ENCODE measurements at regions not wholly inside any gene's neighbourhood (a gene's known extent, or its start where the extent isn't known, plus 50 kb on each side); places are given as distances from the start of the nearest gene placed in this dataset.

DNA sequence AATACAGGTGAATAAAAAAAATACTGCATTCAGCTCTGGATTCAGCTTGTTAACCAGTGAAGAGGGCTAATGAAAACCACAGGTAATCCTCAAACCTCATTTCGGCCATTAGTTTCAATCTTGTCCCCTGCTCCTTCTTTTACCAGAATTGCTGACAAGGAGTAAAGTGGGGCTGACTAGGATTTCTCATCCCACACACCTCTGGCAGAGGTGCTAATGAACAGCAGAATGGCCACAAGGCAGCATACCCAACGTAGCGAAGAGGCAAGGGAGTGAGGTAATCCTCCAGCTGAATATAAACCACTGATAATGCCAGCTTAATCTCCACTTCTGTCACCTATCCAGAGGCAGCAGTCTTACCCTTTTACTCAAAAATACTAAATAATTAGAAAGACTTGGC lies 248.8 kb upstream of the CDIN1 start:
- Histone ChIP-seq H3K27ac (ENCODE audit: low read depth) (no peak overlapping the region), H3K4me1 (ENCODE audit: insufficient read depth) (no peaks in the 10 kb centered on the region), H3K4me3 (ENCODE audit: low read depth, low read length) (no peak overlapping the region), H3K36me3 (ENCODE audit: insufficient read depth) (no peaks in the 10 kb centered on the region)
- 70% methylated on average over 3 of the region's 3 CpGs for WGBS
- DNase-seq (ENCODE audit: extremely low spot score): no peak

DNA sequence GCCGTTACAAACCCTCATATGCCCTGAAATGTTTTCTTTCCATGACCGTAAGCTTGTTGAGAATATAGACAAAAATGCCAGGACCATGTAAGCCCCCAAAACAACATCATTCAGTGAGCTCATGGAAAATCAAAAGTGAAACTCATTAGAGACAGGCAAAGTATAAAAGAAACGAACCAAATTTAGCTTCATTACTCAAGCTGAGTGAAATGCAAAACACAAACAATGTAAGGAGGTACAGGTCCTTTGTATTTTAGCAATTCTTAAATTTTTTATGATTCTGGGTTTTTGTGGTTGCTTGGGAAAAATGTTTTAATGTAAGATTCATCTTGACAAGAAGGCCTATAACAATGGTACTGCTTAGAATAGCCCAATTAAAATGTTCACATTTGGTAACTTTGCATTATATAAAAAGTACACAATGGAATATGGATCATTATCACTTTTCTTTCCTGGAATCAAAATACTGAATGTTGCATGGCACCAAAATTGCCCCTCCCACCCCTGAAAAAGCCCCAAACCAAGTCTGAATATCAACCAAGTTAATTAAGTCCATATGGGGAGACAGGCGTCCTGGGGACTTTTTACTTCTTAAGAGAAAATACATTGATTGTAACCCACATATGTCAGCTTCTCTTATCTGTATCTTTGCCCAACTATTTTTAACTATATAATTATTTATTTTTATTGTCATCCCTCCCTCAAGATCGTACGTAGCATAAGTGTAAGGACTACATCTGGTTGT lies 247.7 kb upstream of the CDIN1 start:
- no peaks in the 10 kb centered on the region for H3K36me3 ChIP-seq (ENCODE audit: insufficient read depth)
- DNase-seq (ENCODE audit: extremely low spot score): no peak
- H3K4me3 ChIP-seq (ENCODE audit: low read depth, low read length): peak overlapping the region; percentile 21
- H3K27ac ChIP-seq (ENCODE audit: low read depth): no peak overlapping the region
- H3K4me1 ChIP-seq (ENCODE audit: insufficient read depth): no peaks in the 10 kb centered on the region
- 67% methylated on average over 6 of the region's 6 CpGs for WGBS

DNA sequence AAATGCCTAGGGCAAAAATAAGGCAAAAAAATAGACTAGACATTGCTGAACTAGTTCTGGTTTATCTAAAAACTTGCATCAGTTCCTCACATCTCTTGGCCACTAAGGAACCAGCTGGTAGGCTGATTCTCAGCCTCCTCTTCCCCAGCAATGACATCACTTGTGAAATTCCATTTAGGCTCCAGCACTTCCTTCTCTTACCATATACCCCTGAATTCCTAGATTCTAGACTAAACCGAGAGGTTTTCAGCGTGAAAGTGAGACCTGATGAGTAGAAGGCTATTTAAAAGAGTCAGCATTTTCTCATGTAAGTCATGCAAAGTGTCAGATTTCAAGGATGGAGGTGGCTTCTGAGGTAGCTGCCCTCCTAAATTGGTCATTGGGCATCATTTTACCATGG lies 247.1 kb upstream of the CDIN1 start:
- WGBS: 96% methylated on average over 2 of the region's 2 CpGs
- H3K4me1 ChIP-seq (ENCODE audit: insufficient read depth): no peaks in the 10 kb centered on the region
- no peak for DNase-seq (ENCODE audit: extremely low spot score)

GRCh38 chr15:36332896-36333295 lies 246.5 kb upstream of the CDIN1 start:
- Histone ChIP-seq H3K4me3 (ENCODE audit: low read depth, low read length) (no peak overlapping the region), H3K4me1 (ENCODE audit: insufficient read depth) (no peaks in the 10 kb centered on the region), H3K27ac (ENCODE audit: low read depth) (no peak overlapping the region), H3K36me3 (ENCODE audit: insufficient read depth) (no peaks in the 10 kb centered on the region)
- no peak for DNase-seq (ENCODE audit: extremely low spot score)
- WGBS: 96% methylated on average over 2 of the region's 2 CpGs

More for the DNA sequence above, 247.1 kb upstream of the CDIN1 start:
- Histone ChIP-seq H3K4me3 (ENCODE audit: low read depth, low read length) (no peak overlapping the region), H3K36me3 (ENCODE audit: insufficient read depth) (no peaks in the 10 kb centered on the region), H3K27ac (ENCODE audit: low read depth) (no peak overlapping the region)

GRCh38 chr15:36334059-36334458 lies 245.4 kb upstream of the CDIN1 start:
- 27% methylated on average over 3 of the region's 3 CpGs for WGBS
- Histone ChIP-seq H3K4me1 (ENCODE audit: insufficient read depth) (no peaks in the 10 kb centered on the region), H3K4me3 (ENCODE audit: low read depth, low read length) (no peak overlapping the region), H3K36me3 (ENCODE audit: insufficient read depth) (no peaks in the 10 kb centered on the region), H3K27ac (ENCODE audit: low read depth) (no peak overlapping the region)
- DNase-seq (ENCODE audit: extremely low spot score): no peak

GRCh38 chr15:36335224-36335623 lies 244.2 kb upstream of the CDIN1 start:
- H3K4me1 ChIP-seq (ENCODE audit: insufficient read depth): no peaks in the 10 kb centered on the region
- no peak for DNase-seq (ENCODE audit: extremely low spot score)
- H3K27ac ChIP-seq (ENCODE audit: low read depth): no peak overlapping the region
- H3K36me3 ChIP-seq (ENCODE audit: insufficient read depth): no peaks in the 10 kb centered on the region
- no peak overlapping the region for H3K4me3 ChIP-seq (ENCODE audit: low read depth, low read length)
- WGBS: 92% methylated on average over 2 of the region's 2 CpGs

DNA sequence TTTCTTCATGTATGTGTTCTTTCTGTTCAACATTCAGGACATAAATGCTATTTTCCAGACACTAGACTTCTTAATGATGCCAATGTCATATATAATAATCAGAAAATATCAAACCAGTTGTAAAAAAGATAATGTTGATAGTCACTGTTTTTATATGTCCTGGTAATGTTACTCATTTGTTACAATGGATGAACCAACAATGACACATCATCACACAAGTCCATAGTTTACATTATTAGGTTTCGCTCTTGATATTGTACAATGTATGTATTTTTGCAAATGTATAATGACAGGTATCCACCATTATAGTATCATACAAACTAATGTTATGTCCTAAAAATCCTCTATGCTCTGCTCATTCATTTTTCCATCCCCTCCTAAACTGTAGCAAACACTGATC lies 243.8 kb upstream of the CDIN1 start:
- H3K27ac ChIP-seq (ENCODE audit: low read depth): no peak overlapping the region
- H3K4me3 ChIP-seq (ENCODE audit: low read depth, low read length): no peak overlapping the region
- no peaks in the 10 kb centered on the region for H3K4me1 ChIP-seq (ENCODE audit: insufficient read depth)
- 99% methylated on average over 1 of the region's 1 CpG for WGBS
- no peaks in the 10 kb centered on the region for H3K36me3 ChIP-seq (ENCODE audit: insufficient read depth)
- no peak for DNase-seq (ENCODE audit: extremely low spot score)

DNA sequence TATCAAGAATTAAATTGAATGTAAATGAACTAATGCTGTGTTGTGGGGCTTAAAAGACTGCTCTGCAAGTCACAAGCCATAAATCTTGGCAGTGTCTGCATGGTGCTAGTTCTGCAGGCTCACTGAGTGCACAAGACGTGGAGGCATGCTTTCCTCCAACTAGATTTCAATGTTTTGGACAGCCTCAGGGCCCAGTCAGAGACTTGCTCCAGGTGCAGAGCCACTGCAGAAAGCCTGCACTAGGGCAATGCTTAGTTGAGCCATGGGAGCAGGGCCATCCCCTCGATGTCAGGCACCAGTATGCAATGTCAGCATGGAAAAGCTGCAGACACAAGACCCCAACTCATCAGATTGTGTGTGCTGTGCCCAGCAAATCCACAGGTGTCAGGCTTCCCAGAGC lies 234.5 kb upstream of the CDIN1 start:
- no peak for DNase-seq (ENCODE audit: extremely low spot score)
- Histone ChIP-seq H3K27ac (ENCODE audit: low read depth) (no peak overlapping the region), H3K4me3 (ENCODE audit: low read depth, low read length) (no peak overlapping the region), H3K36me3 (ENCODE audit: insufficient read depth) (no peaks in the 10 kb centered on the region), H3K4me1 (ENCODE audit: insufficient read depth) (no peaks in the 10 kb centered on the region)
- WGBS: 79% methylated on average over 2 of the region's 2 CpGs

DNA sequence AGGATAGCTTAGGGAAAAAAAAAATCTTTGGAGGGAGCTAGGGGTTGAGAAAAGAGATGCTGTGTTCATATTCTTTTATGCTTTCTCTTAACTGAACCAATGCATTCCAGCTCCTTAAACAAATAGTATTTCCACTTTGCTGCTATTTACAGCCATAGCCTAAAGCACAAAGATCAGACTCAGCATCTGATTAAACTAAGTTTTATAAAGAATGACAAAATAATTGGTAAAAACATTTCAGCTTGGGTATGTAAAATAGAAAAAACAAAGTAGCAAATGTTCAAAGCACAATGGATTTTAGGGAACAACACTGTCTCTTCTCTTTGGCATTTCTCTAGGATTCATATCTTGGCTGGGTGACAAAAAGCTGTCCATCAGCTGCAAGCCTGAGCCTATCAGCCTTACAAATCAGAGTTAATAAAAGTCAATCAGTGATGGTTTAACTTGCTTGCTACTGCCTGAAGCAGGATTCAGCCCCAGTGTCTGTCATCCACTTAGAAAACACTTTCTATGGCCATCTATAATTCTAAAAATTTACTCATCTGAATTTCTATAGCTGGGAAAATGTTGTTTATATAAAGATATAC lies 232.1 kb upstream of the CDIN1 start:
- no peak for DNase-seq (ENCODE audit: extremely low spot score)
- Histone ChIP-seq H3K4me1 (ENCODE audit: insufficient read depth) (no peaks in the 10 kb centered on the region), H3K27ac (ENCODE audit: low read depth) (no peak overlapping the region), H3K4me3 (ENCODE audit: low read depth, low read length) (no peak overlapping the region), H3K36me3 (ENCODE audit: insufficient read depth) (no peaks in the 10 kb centered on the region)

GRCh38 chr15:36356466-36356865 lies 223.0 kb upstream of the CDIN1 start:
- Histone ChIP-seq H3K27ac (ENCODE audit: low read depth) (no peak overlapping the region), H3K4me1 (ENCODE audit: insufficient read depth) (no peaks in the 10 kb centered on the region), H3K36me3 (ENCODE audit: insufficient read depth) (no peaks in the 10 kb centered on the region), H3K4me3 (ENCODE audit: low read depth, low read length) (no peak overlapping the region)
- DNase-seq (ENCODE audit: extremely low spot score): no peak
- WGBS: 33% methylated on average over 4 of the region's 4 CpGs

GRCh38 chr15:36356978-36357601 lies 222.3 kb upstream of the CDIN1 start:
- Histone ChIP-seq H3K4me3 (ENCODE audit: low read depth, low read length) (no peak overlapping the region), H3K4me1 (ENCODE audit: insufficient read depth) (no peaks in the 10 kb centered on the region), H3K36me3 (ENCODE audit: insufficient read depth) (no peaks in the 10 kb centered on the region), H3K27ac (ENCODE audit: low read depth) (peak overlapping the region; percentile 50)
- no peak for DNase-seq (ENCODE audit: extremely low spot score)
- WGBS: 11% methylated on average over 8 of the region's 8 CpGs

DNA sequence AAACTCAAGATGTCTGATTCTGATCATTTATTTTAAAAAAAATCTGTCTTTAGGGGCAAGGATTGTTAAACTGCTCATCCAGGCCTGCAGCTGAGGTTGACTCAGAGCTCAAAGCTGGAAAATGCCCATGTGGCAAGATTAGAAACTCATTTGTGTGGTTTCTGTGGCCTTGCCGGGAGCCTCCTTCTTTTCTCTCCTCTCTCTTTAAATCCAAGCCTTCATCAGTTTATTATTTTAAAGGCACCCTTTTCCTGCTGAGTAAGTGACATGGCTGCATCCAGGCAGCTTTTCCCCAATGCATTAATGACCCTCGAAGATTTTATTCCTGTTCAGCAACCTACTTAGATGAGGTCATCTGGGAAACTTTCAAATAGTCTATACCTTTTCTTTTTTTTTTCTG lies 221.3 kb upstream of the CDIN1 start:
- Histone ChIP-seq H3K36me3 (ENCODE audit: insufficient read depth) (no peaks in the 10 kb centered on the region), H3K27ac (ENCODE audit: low read depth) (no peak overlapping the region), H3K4me3 (ENCODE audit: low read depth, low read length) (no peak overlapping the region), H3K4me1 (ENCODE audit: insufficient read depth) (no peaks in the 10 kb centered on the region)
- no peak for DNase-seq (ENCODE audit: extremely low spot score)
- WGBS: 26% methylated on average over 2 of the region's 2 CpGs

DNA sequence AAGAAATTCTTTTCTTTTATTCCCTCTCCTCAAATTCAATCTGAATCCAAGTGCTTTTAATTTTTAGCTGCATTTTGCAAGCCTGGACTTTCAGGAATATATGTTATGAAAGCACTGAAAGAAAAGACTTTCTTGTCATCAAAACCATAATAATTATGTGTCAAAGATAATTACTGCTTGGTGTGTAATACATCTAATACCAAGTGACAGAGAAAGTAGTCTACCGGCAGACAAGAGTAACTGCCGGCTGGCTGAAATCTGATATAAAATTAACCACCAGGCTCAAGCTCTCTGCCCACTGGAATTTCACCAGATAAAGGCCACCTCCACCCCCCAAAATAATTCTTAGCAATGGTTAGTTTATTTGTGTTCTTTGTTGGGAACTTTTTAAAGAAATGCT lies 220.9 kb upstream of the CDIN1 start:
- 65% methylated on average over 2 of the region's 2 CpGs for WGBS
- Histone ChIP-seq H3K4me1 (ENCODE audit: insufficient read depth) (no peaks in the 10 kb centered on the region), H3K27ac (ENCODE audit: low read depth) (no peak overlapping the region), H3K4me3 (ENCODE audit: low read depth, low read length) (no peak overlapping the region), H3K36me3 (ENCODE audit: insufficient read depth) (no peaks in the 10 kb centered on the region)
- DNase-seq (ENCODE audit: extremely low spot score): no peak

DNA sequence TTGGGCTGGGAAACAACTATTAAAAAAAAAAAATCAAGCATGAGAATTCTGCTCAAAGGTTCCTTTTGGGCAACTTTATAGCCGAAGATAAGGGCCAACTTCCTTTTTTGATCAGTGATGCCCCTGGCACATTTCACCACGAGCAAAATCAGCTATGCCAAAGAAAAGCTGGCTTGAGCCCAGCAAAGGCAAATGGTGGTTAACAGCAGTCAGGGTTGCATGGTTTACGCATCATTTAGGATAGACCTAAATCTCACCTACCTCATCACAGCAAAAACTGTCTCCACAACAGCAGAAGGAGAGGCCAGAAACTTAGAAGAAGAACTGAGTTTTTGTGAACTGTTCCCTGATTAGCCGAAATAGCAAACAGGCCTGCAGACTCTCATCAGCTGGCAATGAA lies 220.1 kb upstream of the CDIN1 start:
- Histone ChIP-seq H3K36me3 (ENCODE audit: insufficient read depth) (no peaks in the 10 kb centered on the region), H3K4me1 (ENCODE audit: insufficient read depth) (no peaks in the 10 kb centered on the region), H3K4me3 (ENCODE audit: low read depth, low read length) (no peak overlapping the region), H3K27ac (ENCODE audit: low read depth) (no peak overlapping the region)
- WGBS: 72% methylated on average over 4 of the region's 4 CpGs
- no peak for DNase-seq (ENCODE audit: extremely low spot score)

Measured in urinary bladder (tissue), 3 donors.